ENCODE measurements at regions not wholly inside any gene's neighbourhood (a gene's known extent, or its start where the extent isn't known, plus 50 kb on each side); places are given as distances from the start of the nearest gene placed in this dataset.

DNA sequence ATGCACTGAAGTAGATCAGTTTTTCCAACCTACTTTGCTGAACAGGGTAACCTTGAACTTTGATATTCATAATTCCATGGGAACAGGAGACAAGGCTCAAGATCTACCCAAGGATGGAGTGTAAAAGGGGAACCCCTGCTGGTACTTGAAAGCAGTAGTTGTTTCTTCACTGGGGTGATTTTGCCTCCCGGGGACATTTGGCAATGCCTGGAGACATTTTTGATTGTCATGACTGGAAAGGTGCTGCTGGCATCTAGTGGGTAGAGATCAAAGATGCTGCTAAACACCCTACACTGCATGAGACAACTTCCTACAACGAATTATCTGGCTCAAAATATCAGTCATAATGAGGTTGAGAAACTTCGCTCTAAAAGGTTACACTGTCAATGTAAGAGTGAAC, 214.8 kb upstream of the CTBP2 start:
- ATAC-seq, result peak in 3 of 4 donors; percentile 31 to 58 (median 31)
- intact Hi-C loops (cut with DNase I), result no loop called here
- 34 to 52% (median 42%) methylated on average over 3 of the region's 3 CpGs for whole genome bisulfite sequencing, 4 donors
- Histone ChIP-seq H3K27ac (no peak overlapping the region), H3K4me3 (no peak overlapping the region), H3K4me1 (no peaks in the 10 kb centered on the region), H3K27me3 (peaks cover 0 to 14% (median 0%) of the 10 kb centered on the region in 9 donors), H3K36me3 (no peaks in the 10 kb centered on the region), H3K9me3 (peaks cover 0 to 16% (median 0%) of the 10 kb centered on the region in 12 donors)
- no peak for DNase-seq
- TF ChIP-seq, protein P1, sequence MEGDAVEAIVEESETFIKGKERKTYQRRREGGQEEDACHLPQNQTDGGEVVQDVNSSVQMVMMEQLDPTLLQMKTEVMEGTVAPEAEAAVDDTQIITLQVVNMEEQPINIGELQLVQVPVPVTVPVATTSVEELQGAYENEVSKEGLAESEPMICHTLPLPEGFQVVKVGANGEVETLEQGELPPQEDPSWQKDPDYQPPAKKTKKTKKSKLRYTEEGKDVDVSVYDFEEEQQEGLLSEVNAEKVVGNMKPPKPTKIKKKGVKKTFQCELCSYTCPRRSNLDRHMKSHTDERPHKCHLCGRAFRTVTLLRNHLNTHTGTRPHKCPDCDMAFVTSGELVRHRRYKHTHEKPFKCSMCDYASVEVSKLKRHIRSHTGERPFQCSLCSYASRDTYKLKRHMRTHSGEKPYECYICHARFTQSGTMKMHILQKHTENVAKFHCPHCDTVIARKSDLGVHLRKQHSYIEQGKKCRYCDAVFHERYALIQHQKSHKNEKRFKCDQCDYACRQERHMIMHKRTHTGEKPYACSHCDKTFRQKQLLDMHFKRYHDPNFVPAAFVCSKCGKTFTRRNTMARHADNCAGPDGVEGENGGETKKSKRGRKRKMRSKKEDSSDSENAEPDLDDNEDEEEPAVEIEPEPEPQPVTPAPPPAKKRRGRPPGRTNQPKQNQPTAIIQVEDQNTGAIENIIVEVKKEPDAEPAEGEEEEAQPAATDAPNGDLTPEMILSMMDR (IDR thresholded peaks at IDR 0.05), result peak in 6 of 12 donors; percentile 18 to 31 (median 24)
- TF ChIP-seq POLR2A (IDR thresholded peaks at IDR 0.05), result no peak

DNA sequence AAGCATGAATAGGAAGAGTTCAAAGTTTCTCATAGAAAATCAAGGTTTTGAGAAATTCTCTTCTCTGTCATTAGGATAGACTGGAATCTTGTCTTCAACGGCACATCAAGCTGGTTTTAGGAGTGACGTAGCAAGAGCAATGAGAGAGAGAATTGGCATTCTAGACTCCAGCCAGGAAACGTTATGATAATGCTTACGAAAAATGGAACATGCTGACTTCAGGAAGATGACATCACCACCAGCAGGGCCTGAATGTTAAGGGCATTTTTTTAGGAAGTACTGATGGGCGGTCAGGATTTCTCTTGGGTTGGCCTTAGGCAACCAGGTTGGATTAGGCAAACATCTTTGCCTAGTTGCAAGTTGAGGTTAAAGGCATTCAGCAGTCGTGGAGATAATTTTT, 213.2 kb upstream of the CTBP2 start:
- TF ChIP-seq, protein P1 (IDR thresholded peaks at IDR 0.05), result no peak
- no peak for TF ChIP-seq POLR2A (IDR thresholded peaks at IDR 0.05)
- no peak overlapping the region for H3K4me3 ChIP-seq
- H3K4me1 ChIP-seq, result no peaks in the 10 kb centered on the region
- H3K36me3 ChIP-seq, result no peaks in the 10 kb centered on the region
- DNase-seq, result no peak
- intact Hi-C loops (cut with DNase I), result no loop called here
- H3K27ac ChIP-seq, result no peak overlapping the region
- WGBS, 4 donors, result 58 to 61% (median 59%) methylated on average over 6 of the region's 6 CpGs
- H3K27me3 ChIP-seq, result peaks cover 0 to 15% (median 0%) of the 10 kb centered on the region in 9 donors
- no peak for ATAC-seq
- no peaks in the 10 kb centered on the region for H3K9me3 ChIP-seq

DNA sequence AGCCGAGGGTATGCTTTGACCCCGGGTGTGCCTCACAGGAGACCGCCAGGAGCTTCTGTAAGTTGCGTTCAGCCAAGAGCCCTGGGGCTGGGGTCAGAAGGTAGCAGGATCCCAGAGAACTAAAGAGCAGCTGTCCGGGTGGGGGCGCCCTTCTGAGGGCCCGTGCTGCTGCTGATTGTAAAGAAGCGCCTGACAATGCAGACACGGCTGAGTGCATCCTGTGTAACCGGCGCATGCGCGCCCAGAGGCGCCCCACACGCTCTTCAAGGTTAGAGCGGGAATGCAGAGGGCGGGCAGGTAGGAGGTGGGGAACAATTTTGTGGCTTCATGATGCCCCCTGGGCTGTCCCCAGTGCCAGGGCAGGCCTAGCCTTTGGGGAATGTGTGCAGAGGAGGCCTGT, 210.2 kb upstream of the CTBP2 start:
- no peak for ATAC-seq
- no peaks in the 10 kb centered on the region for H3K36me3 ChIP-seq
- intact Hi-C loops (cut with DNase I), result no loop called here
- no peak overlapping the region for H3K4me3 ChIP-seq
- peaks cover 0 to 19% (median 0%) of the 10 kb centered on the region in 9 donors for H3K27me3 ChIP-seq
- H3K27ac ChIP-seq, result no peak overlapping the region
- peaks cover 0 to under 1% (median 0%) of the 10 kb centered on the region in 12 donors for H3K9me3 ChIP-seq
- DNase-seq, result no peak
- TF ChIP-seq, protein P1 (IDR thresholded peaks at IDR 0.05), result no peak
- no peak for TF ChIP-seq POLR2A (IDR thresholded peaks at IDR 0.05)
- H3K4me1 ChIP-seq, result no peaks in the 10 kb centered on the region
- 33 to 56% (median 36%) methylated on average over 14 to 17 of the region's 17 CpGs for WGBS, 4 donors

DNA sequence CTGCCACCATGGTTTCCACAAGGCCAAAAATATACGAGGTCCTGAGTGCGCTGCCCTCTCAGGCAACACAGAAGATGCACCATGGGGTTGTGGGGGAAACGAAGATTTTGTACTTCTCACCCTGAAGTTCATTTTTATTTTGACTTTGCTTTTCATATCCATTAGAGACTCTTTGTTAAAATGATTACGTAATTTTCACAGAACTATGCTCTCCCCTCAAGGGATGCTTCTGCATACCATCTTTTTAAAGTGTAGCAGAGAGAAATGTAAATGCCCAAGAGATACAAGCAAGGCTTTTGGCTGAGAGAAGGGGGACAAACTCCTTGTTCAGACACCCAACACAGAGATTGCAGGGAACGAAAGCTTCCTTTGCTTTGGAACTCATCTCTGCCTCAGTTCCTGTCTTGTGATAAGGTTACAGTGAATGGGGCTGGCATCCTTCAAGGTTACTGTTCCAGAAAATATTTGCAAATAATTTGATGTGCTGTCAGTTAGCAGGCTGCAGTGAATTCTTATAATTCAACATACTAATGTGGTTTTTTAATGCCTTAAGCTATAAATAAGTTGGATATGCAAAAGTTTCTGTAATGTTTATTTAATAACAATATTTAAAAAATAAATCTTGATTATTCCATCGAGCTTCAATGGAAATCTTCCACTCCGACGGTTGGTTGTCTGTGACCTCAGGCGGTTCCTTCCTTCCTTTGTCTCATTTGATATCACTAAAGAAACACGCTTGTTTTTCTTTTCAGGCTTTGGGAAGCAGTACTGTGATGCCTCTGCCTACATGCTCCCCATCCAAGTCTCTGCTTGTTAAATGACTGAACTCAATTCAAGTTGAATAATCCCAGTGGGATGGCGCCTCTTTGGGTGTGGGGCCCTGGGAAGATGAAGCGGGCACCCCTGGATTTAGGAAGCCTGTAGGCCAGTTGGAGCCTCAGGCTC, 209.3 kb upstream of the CTBP2 start:
- ATAC-seq (no peak), DNase-seq (no peak)
- H3K27me3 ChIP-seq, result peaks cover 0 to 19% (median 0%) of the 10 kb centered on the region in 9 donors
- no peaks in the 10 kb centered on the region for H3K36me3 ChIP-seq
- WGBS, 4 donors, result 61 to 73% (median 70%) methylated on average over 12 of the region's 12 CpGs
- H3K27ac ChIP-seq, result no peak overlapping the region
- H3K4me1 ChIP-seq, result no peaks in the 10 kb centered on the region
- H3K9me3 ChIP-seq, result peaks cover 0 to 6% (median 0%) of the 10 kb centered on the region in 12 donors
- intact Hi-C loops (cut with DNase I), result loop anchor here in 2 of 10 donors (10.0 kb wide), 2 partner anchors 135 to 195 kb away; no protein-coding TSS in a partner anchor
- TF ChIP-seq, protein P1 (IDR thresholded peaks at IDR 0.05), result no peak
- TF ChIP-seq POLR2A (IDR thresholded peaks at IDR 0.05), result no peak
- no peak overlapping the region for H3K4me3 ChIP-seq
